GM12875 (cell line): ENCODE measurements at regions not wholly inside any gene's neighbourhood (a gene's known extent, or its start where the extent isn't known, plus 50 kb on each side); places are given as distances from the start of the nearest gene placed in this dataset.

ENCODE experiments used
- H3K4me3 ChIP-seq: one replicate; pipeline ENCODE4 v1.5.1; 2011; ENCODE audit warnings: low read depth, low read length, control low read depth
- CTCF ChIP-seq: IDR thresholded peaks from 2 replicates; pipeline ENCODE4 v1.5.1; 2011; ENCODE audit warnings: low read depth, mild to moderate bottlenecking, control low read depth, inconsistent platforms, low read length, moderate library complexity, borderline replicate concordance; ENCODE audit not compliant: insufficient read depth

GRCh38 chr18:72444111-72444797 lies 99.9 kb downstream of the CBLN2 start:
- TF ChIP-seq CTCF, result no peak
- H3K4me3 ChIP-seq, result no peak overlapping the region

GRCh38 chr18:72436401-72436800 lies 107.7 kb downstream of the CBLN2 start:
- no peak for TF ChIP-seq CTCF
- no peak overlapping the region for H3K4me3 ChIP-seq

- no peak for TF ChIP-seq CTCF
- no peak overlapping the region for H3K4me3 ChIP-seq
Observed at GRCh38 chr18:72433756-72434155, 110.4 kb downstream of the CBLN2 start.

- no peak overlapping the region for H3K4me3 ChIP-seq
- no peak for TF ChIP-seq CTCF
Observed at GRCh38 chr18:72427721-72428120, 116.4 kb downstream of the CBLN2 start.

- no peak overlapping the region for H3K4me3 ChIP-seq
- no peak for TF ChIP-seq CTCF
Observed at GRCh38 chr18:72419914-72420313, 124.2 kb downstream of the CBLN2 start.

- no peak for TF ChIP-seq CTCF
- H3K4me3 ChIP-seq, result no peak overlapping the region
Observed at GRCh38 chr18:72412927-72413326, 131.2 kb downstream of the CBLN2 start.

- TF ChIP-seq CTCF, result no peak
Observed at GRCh38 chr18:72411261-72411660, 132.9 kb downstream of the CBLN2 start.

More at GRCh38 chr18:72411261-72411660, 132.9 kb downstream of the CBLN2 start:
- H3K4me3 ChIP-seq, result no peak overlapping the region
